Hematopoietic multipotent progenitor cell treated with erythropoietin and hydrocortisone succinate and interleukin-3 and kit ligand, for 8 days (in vitro differentiated cells): ENCODE measurements at regions not wholly inside any gene's neighbourhood (a gene's known extent, or its start where the extent isn't known, plus 50 kb on each side); places are given as distances from the start of the nearest gene placed in this dataset.
"Not testable (repeated sequence)": the region's sequence is repeated elsewhere in the genome, so short reads cannot be mapped to it uniquely, and the experiment has no call there.

Source experiments
- DNase-seq: peaks from one replicate; pipeline ENCODE4 v3.0.0-alpha.2; 2015

DNA sequence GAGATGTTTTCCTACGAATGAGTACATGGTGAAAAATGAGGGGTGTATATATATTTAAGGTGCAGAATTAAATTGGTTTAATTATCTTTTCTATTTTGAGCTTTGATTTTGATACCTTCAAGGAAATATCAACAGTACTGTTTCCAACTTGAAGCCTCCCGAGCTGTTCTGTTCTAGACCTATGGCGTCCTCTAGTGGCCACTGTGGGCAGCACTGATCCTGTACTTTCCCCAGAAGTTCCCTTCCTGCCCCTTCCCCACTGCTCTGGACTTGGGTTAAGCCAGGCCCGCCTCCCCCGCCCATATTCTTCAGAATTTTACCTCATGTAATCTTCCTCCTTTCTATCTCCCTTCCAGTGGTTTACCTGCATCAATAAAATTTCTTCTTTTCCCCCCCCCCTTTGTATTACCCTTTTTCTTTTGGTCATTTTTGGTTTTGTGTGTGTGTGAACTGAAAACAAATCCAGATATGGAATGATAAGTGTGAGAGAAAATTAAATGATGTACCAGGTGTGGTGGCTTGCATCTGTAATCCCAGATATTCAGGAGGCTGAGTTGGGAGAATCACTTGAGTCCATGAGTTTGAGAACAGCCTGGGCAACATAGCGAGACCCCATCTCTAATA is 1643.5 kb downstream of the TP53TG3F start:
- peak; percentile 2 for DNase-seq

DNA sequence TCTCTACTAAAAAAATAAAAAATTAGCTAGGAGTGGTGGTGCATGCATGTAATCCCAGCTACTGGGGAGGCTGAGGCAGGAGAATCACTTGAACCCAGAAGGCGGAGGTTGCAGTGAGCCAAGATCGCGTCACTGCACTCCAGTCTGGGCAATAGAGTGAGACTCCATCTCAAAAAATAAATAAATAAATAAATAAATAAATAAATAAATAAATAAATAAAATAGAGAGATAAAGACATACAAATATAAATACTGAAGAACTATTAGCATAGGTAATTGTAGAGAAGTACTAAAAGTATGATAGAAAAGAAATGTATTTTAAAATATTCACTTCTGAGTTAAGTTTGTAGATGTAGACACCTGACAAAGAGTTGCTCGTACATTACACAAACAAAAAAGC is 1652.4 kb downstream of the TP53TG3F start:
- not testable (repeated sequence) for DNase-seq

GRCh38 chr16:35131429-35131828 is 1672.0 kb downstream of the TP53TG3F start:
- no peak for DNase-seq

GRCh38 chr16:35134471-35134870 is 1675.1 kb downstream of the TP53TG3F start:
- DNase-seq = no peak

DNA sequence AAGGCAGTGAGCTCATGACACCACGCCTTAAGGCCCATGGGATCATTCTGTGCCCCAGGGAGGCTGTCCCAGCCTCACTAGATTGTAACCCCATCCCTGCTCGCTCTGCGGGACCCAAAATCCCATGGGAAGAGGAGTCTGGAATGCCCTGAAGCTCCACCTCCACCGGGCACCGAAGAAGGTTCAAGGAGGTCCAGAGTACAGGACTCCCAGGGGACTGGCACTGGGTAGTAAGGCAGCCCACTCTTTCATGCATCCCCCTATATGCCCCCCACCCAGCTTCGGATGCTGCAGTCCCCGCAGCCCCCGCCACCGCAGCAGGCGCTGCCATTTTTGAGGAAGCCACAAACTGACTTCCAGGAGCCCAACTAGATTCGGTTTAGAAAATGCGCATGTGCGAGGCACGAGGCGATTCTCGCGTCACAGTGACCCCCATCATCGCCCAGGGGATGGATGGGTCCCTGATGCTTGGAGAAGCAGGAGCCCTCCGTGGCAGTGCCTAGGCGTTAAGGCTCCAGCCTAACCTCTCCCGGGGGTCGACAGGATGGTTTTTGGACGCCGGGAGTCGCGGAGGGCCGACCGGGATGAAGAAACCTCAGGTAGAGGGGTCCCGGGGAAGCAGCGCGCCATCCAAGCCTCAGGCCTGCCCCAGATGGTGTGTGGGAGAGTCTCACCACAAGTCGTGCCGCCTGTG is 1681.0 kb downstream of the TP53TG3F start:
- no peak for DNase-seq

DNA sequence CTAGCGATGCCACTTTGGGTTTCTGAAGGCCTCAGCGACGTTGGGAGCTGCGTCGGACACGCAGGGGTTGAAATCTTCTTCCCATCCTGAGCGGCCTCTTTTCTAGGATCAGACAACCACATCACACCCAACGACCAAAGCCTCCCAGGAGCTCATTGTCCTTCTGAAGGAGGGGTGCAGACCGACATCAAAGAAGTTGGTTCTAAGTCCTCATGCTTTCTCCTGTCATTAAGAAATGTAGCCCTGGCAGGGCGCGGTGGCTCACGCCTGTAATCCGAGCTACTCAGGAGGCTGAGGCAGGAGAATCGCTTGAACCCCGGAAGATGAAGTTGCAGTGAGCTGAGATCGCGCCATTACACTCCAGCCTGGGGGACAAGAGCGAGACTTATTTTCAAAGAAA is 1681.9 kb downstream of the TP53TG3F start:
- no peak for DNase-seq

- no peak for DNase-seq
Observed at GRCh38 chr16:35142147-35142808, 1682.9 kb downstream of the TP53TG3F start.

DNA sequence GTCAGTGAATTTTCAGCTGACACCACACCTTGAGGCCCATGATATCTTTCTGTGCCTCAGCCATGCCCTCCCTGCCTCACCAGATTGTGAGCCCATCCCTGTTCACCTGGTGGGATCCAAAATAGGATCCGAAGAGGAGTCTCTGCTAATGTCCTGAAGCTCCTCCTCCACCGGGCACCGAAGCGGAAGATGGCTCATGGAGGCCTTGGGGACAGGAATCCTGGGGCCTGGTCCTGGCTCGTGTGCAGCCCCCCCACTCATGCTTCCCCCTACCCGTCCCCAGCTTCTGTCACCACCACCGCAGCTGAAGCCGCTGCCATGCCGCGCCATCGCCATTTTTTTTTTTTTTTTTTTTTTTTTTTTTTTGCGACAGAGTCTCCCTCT is 1683.4 kb downstream of the TP53TG3F start:
- no peak for DNase-seq

DNA sequence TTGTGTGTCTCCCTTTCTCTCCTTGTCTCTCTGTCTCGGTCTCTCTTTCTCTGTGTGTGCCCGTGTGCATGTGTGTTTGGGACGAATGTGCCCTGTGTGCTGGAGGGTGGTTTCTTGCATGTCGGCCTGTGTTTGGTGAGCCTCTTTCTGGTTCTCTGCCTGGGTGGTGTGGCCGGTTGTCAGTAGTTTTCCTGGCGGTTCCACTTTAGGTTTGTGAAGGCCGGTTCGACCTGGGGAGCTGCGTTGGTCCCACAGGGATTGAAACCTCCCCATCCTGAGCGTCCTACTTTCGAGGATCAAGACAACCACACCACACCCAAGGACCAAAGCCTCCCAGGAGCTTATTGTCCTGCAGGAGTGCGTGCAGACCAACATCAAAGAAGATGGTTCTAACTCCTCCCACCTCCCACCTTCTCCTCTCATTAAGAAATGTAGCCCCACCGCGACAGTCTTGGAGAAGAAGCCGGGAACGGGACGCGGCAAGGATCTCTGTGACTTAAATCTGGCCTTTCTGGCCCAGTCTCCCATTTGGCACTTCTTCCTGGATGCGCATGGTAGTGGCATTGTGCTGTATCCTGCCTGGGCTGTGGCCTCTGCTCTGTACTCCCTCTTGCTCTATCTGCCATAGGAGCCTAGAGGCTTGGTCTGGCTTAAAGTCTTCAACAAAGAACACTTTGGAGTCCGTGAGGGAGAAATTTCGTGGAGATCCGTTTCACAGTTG is 1685.0 kb downstream of the TP53TG3F start:
- DNase-seq = no peak

DNA sequence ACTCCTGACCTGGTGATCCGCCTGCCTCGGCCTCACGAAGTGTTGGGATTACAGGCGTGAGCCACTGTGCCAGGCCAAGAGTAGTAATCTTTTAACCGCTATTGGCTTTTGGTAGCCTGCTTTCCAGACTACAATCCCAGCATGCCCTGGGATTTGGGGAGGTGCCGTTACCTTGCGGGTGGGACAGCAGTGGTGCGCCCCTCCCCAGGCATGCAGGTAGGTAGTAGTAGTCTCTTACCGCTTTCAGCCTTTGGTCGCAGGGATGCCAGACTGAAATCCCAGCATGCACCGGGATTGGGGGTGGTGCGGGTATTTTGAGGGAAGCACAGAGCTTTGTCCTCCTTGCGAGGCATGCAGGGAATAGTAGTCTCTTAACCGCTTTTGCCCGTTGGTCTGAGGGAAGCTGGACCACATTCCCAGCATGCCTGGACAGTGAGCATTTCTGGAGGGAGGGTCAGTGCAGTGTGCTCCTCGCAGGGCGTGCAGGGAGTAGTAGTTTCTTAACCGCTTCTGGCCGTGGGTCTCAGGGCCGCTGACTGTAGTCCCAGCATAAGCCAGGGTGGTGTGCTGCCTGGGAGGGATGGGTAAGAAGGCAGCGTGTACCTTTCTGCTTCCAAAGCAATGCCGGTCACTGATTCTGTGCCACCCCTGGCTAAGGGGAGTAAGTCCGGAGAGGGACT is 1686.8 kb downstream of the TP53TG3F start:
- DNase-seq = no peak

- DNase-seq = no peak
Observed at GRCh38 chr16:35146723-35147458, 1687.5 kb downstream of the TP53TG3F start.

DNA sequence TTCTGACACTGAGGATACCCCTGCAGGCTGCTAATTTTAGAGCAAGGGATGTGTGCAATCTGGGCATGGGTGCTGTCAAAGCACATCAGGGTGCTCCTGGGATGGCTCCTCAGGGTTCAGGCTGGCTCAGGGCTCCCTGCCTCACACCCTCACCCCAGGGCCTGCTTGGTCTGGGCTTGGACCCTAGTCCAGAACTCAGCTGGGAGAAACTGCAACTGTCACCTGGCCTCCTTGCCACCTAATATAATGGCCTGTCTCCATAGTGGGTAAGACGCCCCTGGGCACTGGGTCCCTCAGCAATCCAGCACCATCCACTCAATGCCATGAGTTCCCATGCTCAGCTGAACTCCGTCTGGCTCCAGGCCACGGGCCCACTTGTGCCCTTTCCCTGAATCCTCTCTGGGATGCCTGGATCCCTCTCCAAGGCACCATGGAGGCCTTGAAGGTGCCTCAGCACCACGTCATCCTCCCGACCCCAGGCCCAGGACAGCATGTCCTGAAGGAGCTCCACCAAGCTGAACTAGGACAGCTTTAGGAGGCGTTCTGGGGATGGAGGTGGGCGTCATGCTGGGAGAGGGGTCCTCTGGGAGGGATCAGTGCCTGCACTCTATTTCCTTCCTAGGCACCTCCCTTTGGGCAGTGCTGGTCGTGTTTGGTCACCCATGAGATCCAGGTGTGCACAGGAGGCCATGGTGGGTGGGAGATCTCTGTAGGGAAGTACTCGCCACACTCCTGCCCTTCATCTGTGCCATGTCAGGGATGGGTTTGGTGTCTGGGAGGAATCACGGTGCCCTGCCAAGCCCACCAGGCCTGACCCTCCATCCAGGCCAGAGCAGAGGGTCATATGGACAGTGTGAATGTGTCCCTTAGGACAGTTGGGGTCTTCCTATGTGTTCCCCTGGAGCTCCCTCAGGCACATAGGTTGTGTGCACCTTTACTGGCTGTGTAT is 1688.4 kb downstream of the TP53TG3F start:
- no peak for DNase-seq

- no peak for DNase-seq
Observed at GRCh38 chr16:35148748-35149147, 1689.3 kb downstream of the TP53TG3F start.

GRCh38 chr16:35149550-35149949 is 1690.1 kb downstream of the TP53TG3F start:
- no peak for DNase-seq

DNA sequence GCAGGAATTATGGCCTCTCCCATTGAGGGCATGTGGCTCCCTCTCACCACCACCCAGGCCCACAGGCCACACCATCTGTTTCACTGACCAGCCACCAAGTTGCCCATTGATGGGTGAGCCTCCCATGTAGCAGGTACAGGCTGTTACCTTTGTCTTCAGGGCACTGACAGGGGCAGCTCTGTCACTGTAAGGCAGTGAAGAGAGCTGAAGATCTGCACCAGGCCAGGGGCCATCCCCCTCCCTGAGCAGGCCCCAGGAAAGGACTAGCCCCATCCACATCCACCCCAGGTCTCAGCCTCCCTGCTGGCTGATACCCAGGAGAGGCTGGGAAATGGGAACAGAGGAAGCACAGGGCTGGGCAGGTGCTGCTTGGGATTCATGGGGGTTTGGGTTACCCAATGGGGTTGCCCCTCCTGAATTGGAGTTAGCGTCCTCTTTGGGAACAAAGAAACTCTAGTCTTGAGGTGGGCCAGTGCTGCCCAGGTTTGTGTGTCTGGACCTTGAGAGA is 1691.4 kb downstream of the TP53TG3F start:
- no peak for DNase-seq

DNA sequence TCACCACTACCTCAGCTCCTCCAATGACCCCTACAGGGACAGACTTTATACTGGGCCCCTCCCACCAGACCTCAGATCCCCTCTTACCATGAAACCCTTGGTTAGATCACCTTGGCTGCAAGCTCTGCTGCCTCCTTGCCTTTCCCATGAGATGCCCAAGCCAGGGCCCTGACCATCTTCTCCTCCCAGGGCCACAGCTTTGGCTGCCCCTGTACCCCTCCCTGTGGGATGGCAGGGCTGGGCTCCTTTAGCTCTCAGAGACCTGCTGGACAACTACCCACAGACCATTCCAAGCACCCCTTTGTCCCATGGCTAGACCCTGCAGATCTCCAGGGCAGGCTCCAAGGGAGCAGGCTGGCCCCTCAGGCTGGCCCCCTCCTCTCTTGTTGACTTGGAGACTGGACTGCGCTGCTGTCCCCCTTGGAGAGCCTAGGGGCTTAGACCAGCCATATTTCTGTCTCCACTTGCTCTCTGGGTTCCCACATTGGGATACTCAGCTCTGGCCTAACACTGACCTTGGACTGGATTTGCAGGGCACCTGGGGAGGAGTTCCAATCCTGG is 1692.7 kb downstream of the TP53TG3F start:
- DNase-seq = no peak

DNA sequence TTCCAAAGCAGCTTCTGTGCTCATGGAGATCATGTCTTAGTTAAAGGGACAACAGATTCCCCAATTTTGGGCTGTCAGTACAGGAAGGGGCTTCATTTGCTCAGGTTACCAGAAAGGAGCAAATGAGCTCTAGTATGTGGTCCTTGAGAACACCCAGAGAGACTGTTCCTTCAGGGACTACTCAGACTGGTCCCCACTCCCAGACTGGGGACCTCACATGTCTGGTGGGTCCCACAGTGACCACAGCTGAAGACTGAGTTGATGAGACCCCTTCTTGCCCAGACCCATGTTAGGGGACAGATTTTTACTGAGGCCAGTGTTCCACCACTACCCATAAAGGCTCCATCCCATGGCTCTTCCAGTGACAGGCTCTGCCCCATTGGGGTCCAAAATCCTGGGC is 1695.2 kb downstream of the TP53TG3F start:
- no peak for DNase-seq

- not testable (repeated sequence) for DNase-seq
Observed at GRCh38 chr16:35157549-35157948, 1698.1 kb downstream of the TP53TG3F start.

DNA sequence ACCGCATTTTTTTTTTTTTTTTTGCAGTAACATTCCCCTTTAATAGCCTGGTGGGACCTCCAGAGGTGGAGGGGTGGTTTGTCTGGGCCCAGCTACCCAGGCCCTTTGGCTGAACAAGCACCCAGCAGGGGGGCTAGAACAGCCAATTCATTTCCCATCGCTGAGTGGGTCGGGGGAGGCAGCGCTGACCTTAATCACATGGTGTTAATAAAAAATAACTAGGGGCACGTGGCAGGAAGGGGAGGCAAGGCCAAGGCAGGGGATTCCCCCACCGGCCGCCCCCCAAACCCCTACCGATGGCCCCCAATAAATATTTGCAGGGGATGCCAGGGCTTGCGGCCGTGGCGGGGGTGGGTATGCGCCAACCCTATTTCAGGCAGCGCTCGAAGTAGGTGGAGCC is 1709.9 kb downstream of the TP53TG3F start:
- DNase-seq = not testable (repeated sequence)

DNA sequence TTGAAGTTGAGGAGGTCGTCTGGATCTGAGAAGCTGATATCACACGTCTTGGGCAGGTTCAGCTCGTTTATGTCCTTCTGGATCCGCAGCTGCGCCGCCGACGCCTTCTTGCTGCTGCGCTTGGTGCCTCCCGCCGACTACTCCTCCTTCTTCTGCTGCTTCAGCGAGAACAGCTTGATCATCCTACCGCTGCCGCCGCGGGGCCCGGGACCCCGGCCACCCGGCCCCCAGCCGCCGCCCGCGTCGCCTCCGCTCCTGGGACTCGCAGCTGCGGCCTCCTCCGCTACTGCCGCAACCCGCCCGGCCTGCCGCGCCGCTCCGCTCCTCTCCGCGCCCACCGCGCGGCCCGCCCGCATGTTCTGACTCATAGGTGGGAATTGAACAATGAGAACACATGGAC is 1710.6 kb downstream of the TP53TG3F start:
- DNase-seq = not testable (repeated sequence)

DNA sequence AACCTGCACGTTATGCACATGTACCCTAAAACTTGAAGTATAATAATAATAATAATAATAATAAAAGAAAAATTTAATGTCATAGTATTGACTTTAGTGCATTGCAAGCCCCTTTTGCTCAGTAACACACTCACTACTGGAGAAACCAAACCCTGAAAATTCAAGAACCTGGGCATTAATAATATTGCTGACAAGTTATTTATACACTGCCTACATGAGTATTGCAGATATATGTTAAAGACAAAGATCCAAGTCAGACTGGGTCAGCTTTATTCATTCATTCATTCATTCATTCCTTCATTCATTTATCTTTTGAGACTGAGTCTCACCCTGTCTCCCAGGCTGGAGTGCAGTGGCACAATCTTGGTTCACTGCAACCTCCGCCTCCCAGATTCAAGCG is 1711.2 kb downstream of the TP53TG3F start:
- no peak for DNase-seq
